HEK293 (cell line): ENCODE measurements at regions not wholly inside any gene's neighbourhood (a gene's known extent, or its start where the extent isn't known, plus 50 kb on each side); places are given as distances from the start of the nearest gene placed in this dataset.

Experiments used
- CTCF ChIP-seq: fragments of 450-650 bp; formaldehyde crosslinking; IDR thresholded peaks from 2 replicates; pipeline ENCODE4 v1.5.1; 2016; ENCODE audit warnings: missing biosample characterization, missing genetic modification characterization
- KLF16 ChIP-seq: fragments of 450-650 bp; formaldehyde crosslinking; IDR thresholded peaks from 2 replicates; pipeline ENCODE4 v1.5.1; 2017; ENCODE audit warnings: missing biosample characterization, missing genetic modification characterization
- SCRT1 ChIP-seq: fragments of 450-650 bp; formaldehyde crosslinking; IDR thresholded peaks from 2 replicates; pipeline ENCODE4 v1.5.1; 2016; ENCODE audit warnings: missing biosample characterization, missing genetic modification characterization, borderline replicate concordance
- ZNF10 ChIP-seq: fragments of 450-650 bp; formaldehyde crosslinking; IDR thresholded peaks from 2 replicates; pipeline ENCODE4 v1.5.1; 2017; ENCODE audit warnings: missing biosample characterization, missing genetic modification characterization
- ZNF184 ChIP-seq: fragments of 450-650 bp; IDR thresholded peaks from 2 replicates; pipeline ENCODE4 v1.5.1; 2018; ENCODE audit warnings: missing biosample characterization, mild to moderate bottlenecking, missing genetic modification characterization
- ZNF274 ChIP-seq, 2 experiments: fragments of 200-500 bp in 1 of 2; fragments of 450-650 bp in 1 of 2; sonication (Bioruptor generic) in 1 of 2; formaldehyde crosslinking in 1 of 2; IDR thresholded peaks; 2 replicates each; pipeline versions ENCODE4 v1.5.1 to v1.6.1; 2014 to 2016; ENCODE audit warnings: borderline replicate concordance in 1 of 2, inconsistent platforms in 1 of 2, low read length in 1 of 2, missing biosample characterization in 1 of 2, missing genetic modification characterization in 1 of 2
- ZNF707 ChIP-seq: fragments of 450-650 bp; formaldehyde crosslinking; IDR thresholded peaks from 2 replicates; pipeline ENCODE4 v1.5.1; 2016; ENCODE audit warnings: missing biosample characterization, missing genetic modification characterization
- ZSCAN23 ChIP-seq: fragments of 450-650 bp; formaldehyde crosslinking; IDR thresholded peaks from 2 replicates; pipeline ENCODE4 v1.5.1; 2016; ENCODE audit warnings: missing biosample characterization, missing genetic modification characterization

- TF ChIP-seq ZNF274 (IDR thresholded peaks at IDR 0.05; ENCODE audit: low read length) (no peak), ZNF274 (tag by site-specific recombination; IDR thresholded peaks at IDR 0.05; ENCODE audit: borderline replicate concordance) (no peak), KLF16 (tag by site-specific recombination) (no peak), CTCF (tag by site-specific recombination) (no peak), ZNF184 (no peak), SCRT1 (tag by site-specific recombination) (no peak), ZNF10 (tag by site-specific recombination) (no peak), ZNF707 (tag by site-specific recombination) (no peak), ZSCAN23 (tag by site-specific recombination) (no peak)
These were observed 50.7 kb upstream of the GHITM start for GRCh38 chr10:84088626-84089025.
